ENCODE measurements at regions not wholly inside any gene's neighbourhood (a gene's known extent, or its start where the extent isn't known, plus 50 kb on each side); places are given as distances from the start of the nearest gene placed in this dataset.

GRCh38 chr7:91336106-91336505, 71.9 kb downstream of the FZD1 start:
- Histone ChIP-seq H3K4me1 (no peaks in the 10 kb centered on the region), H3K9me3 (no peaks in the 10 kb centered on the region), H3K27me3 (no peaks in the 10 kb centered on the region), H3K4me3 (no peak overlapping the region), H3K36me3 (no peaks in the 10 kb centered on the region), H3K27ac (no peak overlapping the region)
- no peak for TF ChIP-seq CTCF (IDR thresholded peaks at IDR 0.05)
- no peak for TF ChIP-seq POLR2A (IDR thresholded peaks at IDR 0.05)
- no peak for DNase-seq
- intact Hi-C loops (cut with DNase I; ENCODE audit: low total_unique reads) = no loop called here
- 88 to 98% (median 93%) methylated on average over 2 of the region's 2 CpGs for WGBS, 5 donors

- H3K4me3 ChIP-seq = no peak overlapping the region
- WGBS, 5 donors = 80 to 91% (median 86%) methylated on average over 3 of the region's 3 CpGs
- DNase-seq = no peak
- no peak overlapping the region for H3K27ac ChIP-seq
- H3K27me3 ChIP-seq = no peaks in the 10 kb centered on the region
- intact Hi-C loops (cut with DNase I; ENCODE audit: low total_unique reads) = no loop called here
- H3K36me3 ChIP-seq = no peaks in the 10 kb centered on the region
- TF ChIP-seq EP300 (IDR thresholded peaks at IDR 0.05) (no peak), POLR2A (IDR thresholded peaks at IDR 0.05) (no peak), POLR2AphosphoS5 (IDR thresholded peaks at IDR 0.05) (no peak)
- no peaks in the 10 kb centered on the region for H3K9me3 ChIP-seq
- peaks cover 0 to 4% (median 2%) of the 10 kb centered on the region in 4 donors for H3K4me1 ChIP-seq
Observed at GRCh38 chr7:91338226-91339020, 74.2 kb downstream of the FZD1 start.

- Histone ChIP-seq H3K27me3 (no peaks in the 10 kb centered on the region), H3K27ac (no peak overlapping the region), H3K36me3 (no peaks in the 10 kb centered on the region), H3K4me1 (peaks cover 0 to 24% (median 9%) of the 10 kb centered on the region in 4 donors), H3K4me3 (no peak overlapping the region), H3K9me3 (no peaks in the 10 kb centered on the region)
- peak in 1 of 2 donors; percentile 40 for DNase-seq
- WGBS, 5 donors = 73 to 88% (median 87%) methylated on average over 9 of the region's 9 CpGs
- no peak for TF ChIP-seq CTCF (IDR thresholded peaks at IDR 0.05)
- TF ChIP-seq EP300 (IDR thresholded peaks at IDR 0.05) = no peak
- no peak for TF ChIP-seq POLR2A (IDR thresholded peaks at IDR 0.05)
- no peak for TF ChIP-seq POLR2AphosphoS5 (IDR thresholded peaks at IDR 0.05)
- intact Hi-C loops (cut with DNase I; ENCODE audit: low total_unique reads) = no loop called here
Observed at GRCh38 chr7:91342346-91342745, 78.1 kb downstream of the FZD1 start.

GRCh38 chr7:91343420-91343960, 79.3 kb downstream of the FZD1 start:
- no peaks in the 10 kb centered on the region for H3K9me3 ChIP-seq
- intact Hi-C loops (cut with DNase I; ENCODE audit: low total_unique reads) = no loop called here
- H3K27ac ChIP-seq = peak overlapping the region in 1 of 5 donors; percentile 13
- 33 to 65% (median 40%) methylated on average over 4 of the region's 4 CpGs for WGBS, 5 donors
- no peak overlapping the region for H3K4me3 ChIP-seq
- no peaks in the 10 kb centered on the region for H3K27me3 ChIP-seq
- TF ChIP-seq POLR2A (IDR thresholded peaks at IDR 0.05) = no peak
- no peak for TF ChIP-seq POLR2AphosphoS5 (IDR thresholded peaks at IDR 0.05)
- TF ChIP-seq EP300 (IDR thresholded peaks at IDR 0.05) = no peak
- no peak for TF ChIP-seq CTCF (IDR thresholded peaks at IDR 0.05)
- peaks cover 0 to 29% (median 14%) of the 10 kb centered on the region in 4 donors for H3K4me1 ChIP-seq
- no peak for DNase-seq
- H3K36me3 ChIP-seq = no peaks in the 10 kb centered on the region

Data from stomach (tissue), 8 donors.